ENCODE measurements at regions not wholly inside any gene's neighbourhood (a gene's known extent, or its start where the extent isn't known, plus 50 kb on each side); places are given as distances from the start of the nearest gene placed in this dataset.

DNA sequence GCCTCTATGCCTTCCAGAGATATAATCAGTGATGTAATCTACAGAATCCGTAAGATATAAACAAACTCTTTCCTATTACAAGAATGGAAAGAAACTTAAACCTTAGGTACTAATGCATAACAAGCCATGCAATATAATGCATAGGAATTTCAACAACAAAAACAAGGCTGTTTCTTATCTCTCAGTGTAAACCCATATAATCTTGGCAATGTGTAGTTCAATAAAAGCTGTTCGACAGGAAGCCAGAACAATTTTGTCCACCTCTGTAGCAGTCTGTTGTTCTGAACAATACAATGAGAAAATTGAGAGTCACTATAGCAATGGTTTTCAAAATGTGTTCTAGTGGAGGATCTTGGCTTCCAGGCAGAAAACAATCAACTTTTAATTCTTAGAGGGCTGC lies 111.5 kb upstream of the FREM2 start:
- ATAC-seq = no peak
- WGBS (ENCODE audit: missing lambda C conversion rate) = 20% methylated on average over 2 of the region's 2 CpGs
- H3K9me3 ChIP-seq = no peaks in the 10 kb centered on the region
- TF ChIP-seq, protein P1, sequence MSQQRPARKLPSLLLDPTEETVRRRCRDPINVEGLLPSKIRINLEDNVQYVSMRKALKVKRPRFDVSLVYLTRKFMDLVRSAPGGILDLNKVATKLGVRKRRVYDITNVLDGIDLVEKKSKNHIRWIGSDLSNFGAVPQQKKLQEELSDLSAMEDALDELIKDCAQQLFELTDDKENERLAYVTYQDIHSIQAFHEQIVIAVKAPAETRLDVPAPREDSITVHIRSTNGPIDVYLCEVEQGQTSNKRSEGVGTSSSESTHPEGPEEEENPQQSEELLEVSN (IDR thresholded peaks at IDR 0.05; ENCODE audit: borderline replicate concordance, low read depth) = no peak
- TF ChIP-seq BHLHE40 (IDR thresholded peaks at IDR 0.05; ENCODE audit: low read depth, low read length) (no peak), NPAS2 (CRISPR knock-in tag; IDR thresholded peaks at IDR 0.05; ENCODE audit: borderline replicate concordance) (no peak), RNF2 (IDR thresholded peaks at IDR 0.05; ENCODE audit: borderline replicate concordance, low read depth) (no peak), SMC3 (IDR thresholded peaks at IDR 0.05) (no peak), CHD4 (IDR thresholded peaks at IDR 0.05; ENCODE audit: borderline replicate concordance) (no peak), HEYL (CRISPR knock-in tag; IDR thresholded peaks at IDR 0.05) (no peak), ZFP36 (IDR thresholded peaks at IDR 0.05; ENCODE audit: borderline replicate concordance, partially characterized antibody) (no peak), RAD21 (conservative IDR thresholded peaks at IDR 0.05 in 1 of 2, IDR thresholded peaks at IDR 0.05 in 1 of 2) (no peak), MAZ (IDR thresholded peaks at IDR 0.05; ENCODE audit: borderline replicate concordance, low read depth, low read length) (no peak), POLR2AphosphoS2 (conservative IDR thresholded peaks at IDR 0.05; ENCODE audit: low read length) (no peak), KDM5A (IDR thresholded peaks at IDR 0.05) (no peak), CBX8 (IDR thresholded peaks at IDR 0.05) (no peak), EHF (CRISPR knock-in tag; IDR thresholded peaks at IDR 0.05) (no peak), RCOR1 (IDR thresholded peaks at IDR 0.05; ENCODE audit: low read depth, low read length) (no peak)
- TF ChIP-seq, protein P2, sequence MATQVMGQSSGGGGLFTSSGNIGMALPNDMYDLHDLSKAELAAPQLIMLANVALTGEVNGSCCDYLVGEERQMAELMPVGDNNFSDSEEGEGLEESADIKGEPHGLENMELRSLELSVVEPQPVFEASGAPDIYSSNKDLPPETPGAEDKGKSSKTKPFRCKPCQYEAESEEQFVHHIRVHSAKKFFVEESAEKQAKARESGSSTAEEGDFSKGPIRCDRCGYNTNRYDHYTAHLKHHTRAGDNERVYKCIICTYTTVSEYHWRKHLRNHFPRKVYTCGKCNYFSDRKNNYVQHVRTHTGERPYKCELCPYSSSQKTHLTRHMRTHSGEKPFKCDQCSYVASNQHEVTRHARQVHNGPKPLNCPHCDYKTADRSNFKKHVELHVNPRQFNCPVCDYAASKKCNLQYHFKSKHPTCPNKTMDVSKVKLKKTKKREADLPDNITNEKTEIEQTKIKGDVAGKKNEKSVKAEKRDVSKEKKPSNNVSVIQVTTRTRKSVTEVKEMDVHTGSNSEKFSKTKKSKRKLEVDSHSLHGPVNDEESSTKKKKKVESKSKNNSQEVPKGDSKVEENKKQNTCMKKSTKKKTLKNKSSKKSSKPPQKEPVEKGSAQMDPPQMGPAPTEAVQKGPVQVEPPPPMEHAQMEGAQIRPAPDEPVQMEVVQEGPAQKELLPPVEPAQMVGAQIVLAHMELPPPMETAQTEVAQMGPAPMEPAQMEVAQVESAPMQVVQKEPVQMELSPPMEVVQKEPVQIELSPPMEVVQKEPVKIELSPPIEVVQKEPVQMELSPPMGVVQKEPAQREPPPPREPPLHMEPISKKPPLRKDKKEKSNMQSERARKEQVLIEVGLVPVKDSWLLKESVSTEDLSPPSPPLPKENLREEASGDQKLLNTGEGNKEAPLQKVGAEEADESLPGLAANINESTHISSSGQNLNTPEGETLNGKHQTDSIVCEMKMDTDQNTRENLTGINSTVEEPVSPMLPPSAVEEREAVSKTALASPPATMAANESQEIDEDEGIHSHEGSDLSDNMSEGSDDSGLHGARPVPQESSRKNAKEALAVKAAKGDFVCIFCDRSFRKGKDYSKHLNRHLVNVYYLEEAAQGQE (IDR thresholded peaks at IDR 0.05) = no peak
- TF ChIP-seq, protein P3, sequence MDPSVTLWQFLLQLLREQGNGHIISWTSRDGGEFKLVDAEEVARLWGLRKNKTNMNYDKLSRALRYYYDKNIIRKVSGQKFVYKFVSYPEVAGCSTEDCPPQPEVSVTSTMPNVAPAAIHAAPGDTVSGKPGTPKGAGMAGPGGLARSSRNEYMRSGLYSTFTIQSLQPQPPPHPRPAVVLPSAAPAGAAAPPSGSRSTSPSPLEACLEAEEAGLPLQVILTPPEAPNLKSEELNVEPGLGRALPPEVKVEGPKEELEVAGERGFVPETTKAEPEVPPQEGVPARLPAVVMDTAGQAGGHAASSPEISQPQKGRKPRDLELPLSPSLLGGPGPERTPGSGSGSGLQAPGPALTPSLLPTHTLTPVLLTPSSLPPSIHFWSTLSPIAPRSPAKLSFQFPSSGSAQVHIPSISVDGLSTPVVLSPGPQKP (IDR thresholded peaks at IDR 0.05; ENCODE audit: low read depth, low read length) = no peak
- H3K27ac ChIP-seq = no peak overlapping the region
- ChIA-PET POLR2A (no interaction called here), CTCF (no interaction called here)
- no peaks in the 10 kb centered on the region for H3K4me1 ChIP-seq
- FAIRE-seq = no peak
- no peak overlapping the region for H3K4me3 ChIP-seq
- no peak overlapping the region for H3K4me2 ChIP-seq
- no peak for DNase-seq (ENCODE audit: low read depth in 1 of 2, low spot score in 1 of 2)

DNA sequence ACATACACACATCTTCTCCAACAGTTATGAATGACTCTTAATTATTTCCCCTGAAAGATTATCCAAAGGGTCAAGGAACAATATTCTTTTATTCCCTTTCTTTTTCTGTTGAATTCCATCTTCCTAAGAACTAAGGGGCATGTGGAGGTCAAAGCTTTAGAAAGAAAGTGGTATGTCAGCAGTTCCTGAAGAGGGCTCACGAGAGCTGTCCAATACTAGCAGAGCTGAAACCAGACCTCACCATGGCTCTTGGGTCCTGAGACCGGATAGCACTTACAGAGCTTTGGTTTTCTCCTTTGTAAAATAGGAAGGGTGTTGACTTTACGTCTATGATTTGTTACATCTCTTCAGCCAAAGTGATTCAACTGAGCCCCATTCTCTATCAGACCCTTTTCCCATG lies 109.8 kb upstream of the FREM2 start:
- Histone ChIP-seq H3K4me3 (no peak overlapping the region), H3K4me1 (no peaks in the 10 kb centered on the region), H3K27ac (no peak overlapping the region), H3K4me2 (no peak overlapping the region), H3K9me3 (no peaks in the 10 kb centered on the region)
- POLR2A ChIA-PET = no interaction called here
- CTCF ChIA-PET = no interaction called here
- no peak for ATAC-seq
- no peak for FAIRE-seq
- 3% methylated on average over 3 of the region's 3 CpGs for WGBS (ENCODE audit: missing lambda C conversion rate)
- DNase-seq (ENCODE audit: low read depth in 1 of 2, low spot score in 1 of 2) = no peak
- TF ChIP-seq, protein P4, sequence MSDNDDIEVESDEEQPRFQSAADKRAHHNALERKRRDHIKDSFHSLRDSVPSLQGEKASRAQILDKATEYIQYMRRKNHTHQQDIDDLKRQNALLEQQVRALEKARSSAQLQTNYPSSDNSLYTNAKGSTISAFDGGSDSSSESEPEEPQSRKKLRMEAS (IDR thresholded peaks at IDR 0.05) = no peak
- TF ChIP-seq KDM1A (IDR thresholded peaks at IDR 0.05; ENCODE audit: low read depth) = no peak
- no peak for TF ChIP-seq FOXS1 (CRISPR knock-in tag; IDR thresholded peaks at IDR 0.05)
- TF ChIP-seq MAFK (IDR thresholded peaks at IDR 0.05; ENCODE audit: partially characterized antibody) = peak; percentile 13
- no peak for TF ChIP-seq RARB (CRISPR knock-in tag; IDR thresholded peaks at IDR 0.05)
- TF ChIP-seq, protein P2 (IDR thresholded peaks at IDR 0.05) = peak; percentile 29; the same call in 1 of the 2 replicates
- TF ChIP-seq NFE2L2 (conservative IDR thresholded peaks at IDR 0.05; ENCODE audit: low read length) = no peak
- no peak for TF ChIP-seq NPAS2 (CRISPR knock-in tag; IDR thresholded peaks at IDR 0.05; ENCODE audit: borderline replicate concordance)
- TF ChIP-seq HOXA7 (CRISPR knock-in tag; IDR thresholded peaks at IDR 0.05) = no peak
- TF ChIP-seq HDAC2 (IDR thresholded peaks at IDR 0.05) = no peak
- no peak for TF ChIP-seq MAZ (IDR thresholded peaks at IDR 0.05; ENCODE audit: borderline replicate concordance, low read depth, low read length)
- TF ChIP-seq SREBF2 (IDR thresholded peaks at IDR 0.05) = no peak
- TF ChIP-seq FOSB (CRISPR knock-in tag; IDR thresholded peaks at IDR 0.05) = no peak
- TF ChIP-seq CHD4 (IDR thresholded peaks at IDR 0.05; ENCODE audit: borderline replicate concordance) = no peak
- TF ChIP-seq CBX2 (IDR thresholded peaks at IDR 0.05; ENCODE audit: borderline replicate concordance, low read depth) = no peak
- no peak for TF ChIP-seq RNF2 (IDR thresholded peaks at IDR 0.05; ENCODE audit: borderline replicate concordance, low read depth)
- no peak for TF ChIP-seq ZFP36 (IDR thresholded peaks at IDR 0.05; ENCODE audit: borderline replicate concordance, partially characterized antibody)
